Vagina (tissue), 2 donors: ENCODE measurements at regions not wholly inside any gene's neighbourhood (a gene's known extent, or its start where the extent isn't known, plus 50 kb on each side); places are given as distances from the start of the nearest gene placed in this dataset.

Experiments
- DNase-seq, 2 donors: peaks; one replicate each; pipeline ENCODE4 v3.0.0-alpha.2; 2017; ENCODE audit errors: extremely low spot score in 2 of 2
- H3K27ac ChIP-seq: fragments of 200-600 bp; sonication (generic); one replicate; pipeline ENCODE4 v1.5.1; 2019
- H3K27me3 ChIP-seq: fragments of 200-600 bp; sonication (generic); one replicate; pipeline ENCODE4 v1.5.1; 2019
- H3K36me3 ChIP-seq, 2 donors: fragments of 200-600 bp; sonication (generic); one replicate each; pipeline ENCODE4 v1.5.1; 2017 to 2019
- H3K4me1 ChIP-seq: fragments of 200-600 bp; sonication (generic); one replicate; pipeline ENCODE4 v1.5.1; 2019
- H3K4me3 ChIP-seq, 2 donors: fragments of 200-600 bp; sonication (generic); 1 replicate in 1 of 2; 2 replicates in 1 of 2; pipeline ENCODE4 v1.5.1; 2016 to 2019
- H3K9me3 ChIP-seq: fragments of 200-600 bp; sonication (generic); one replicate; pipeline ENCODE4 v1.5.1; 2019
- POLR2A ChIP-seq, 2 donors: fragments of 450-650 bp; IDR thresholded peaks; one replicate each; pipeline ENCODE4 v1.6.1; 2017; ENCODE audit warnings: antibody characterized with exemption in 2 of 2, mild to moderate bottlenecking in 2 of 2, moderate library complexity in 2 of 2
- POLR2AphosphoS5 ChIP-seq, 2 donors: sonication (generic); formaldehyde crosslinking; IDR thresholded peaks; one replicate each; pipeline ENCODE4 v1.9.0; 2017; ENCODE audit warnings: antibody characterized with exemption in 2 of 2, mild to moderate bottlenecking in 2 of 2, low read depth in 1 of 2; ENCODE audit not compliant: insufficient read depth in 1 of 2
- intact Hi-C: fragments of 100-400 bp; cut with DNase I; formaldehyde crosslinking; loops from one replicate; pipeline ENCODE4 v1.15.1; 2023
- TF ChIP-seq, protein P1 (sequence below), 3 experiments: fragments of 450-650 bp in 2 of 3; fragments of 200-600 bp in 1 of 3; sonication (generic) in 1 of 3; IDR thresholded peaks; one replicate each; pipeline ENCODE4 v1.5.1; 2017 to 2019; ENCODE audit warnings: antibody characterized with exemption in 3 of 3, mild to moderate bottlenecking in 2 of 3, moderate library complexity in 2 of 3

GRCh38 chr6:26157251-26158075 lies 70.2 kb downstream of the HFE start:
- Histone ChIP-seq H3K4me3 (peak overlapping the region; percentile 72), H3K4me1 (peaks cover 28% of the 10 kb centered on the region), H3K27ac (peak overlapping the region; percentile 88), H3K9me3 (no peaks in the 10 kb centered on the region), H3K36me3 (no peaks in the 10 kb centered on the region), H3K27me3 (no peaks in the 10 kb centered on the region)
- peak in 1 of 2 donors; percentile 97 for DNase-seq
- intact Hi-C loops = loop anchor here (1.0 to 10.0 kb wide), 3 partner anchors 15 to 53 kb away; a partner anchor contains a TSS
- TF ChIP-seq, protein P1, sequence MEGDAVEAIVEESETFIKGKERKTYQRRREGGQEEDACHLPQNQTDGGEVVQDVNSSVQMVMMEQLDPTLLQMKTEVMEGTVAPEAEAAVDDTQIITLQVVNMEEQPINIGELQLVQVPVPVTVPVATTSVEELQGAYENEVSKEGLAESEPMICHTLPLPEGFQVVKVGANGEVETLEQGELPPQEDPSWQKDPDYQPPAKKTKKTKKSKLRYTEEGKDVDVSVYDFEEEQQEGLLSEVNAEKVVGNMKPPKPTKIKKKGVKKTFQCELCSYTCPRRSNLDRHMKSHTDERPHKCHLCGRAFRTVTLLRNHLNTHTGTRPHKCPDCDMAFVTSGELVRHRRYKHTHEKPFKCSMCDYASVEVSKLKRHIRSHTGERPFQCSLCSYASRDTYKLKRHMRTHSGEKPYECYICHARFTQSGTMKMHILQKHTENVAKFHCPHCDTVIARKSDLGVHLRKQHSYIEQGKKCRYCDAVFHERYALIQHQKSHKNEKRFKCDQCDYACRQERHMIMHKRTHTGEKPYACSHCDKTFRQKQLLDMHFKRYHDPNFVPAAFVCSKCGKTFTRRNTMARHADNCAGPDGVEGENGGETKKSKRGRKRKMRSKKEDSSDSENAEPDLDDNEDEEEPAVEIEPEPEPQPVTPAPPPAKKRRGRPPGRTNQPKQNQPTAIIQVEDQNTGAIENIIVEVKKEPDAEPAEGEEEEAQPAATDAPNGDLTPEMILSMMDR (IDR thresholded peaks at IDR 0.05) = peak in 1 of 3 experiments; percentile 24
- no peak for TF ChIP-seq POLR2AphosphoS5 (IDR thresholded peaks at IDR 0.05; ENCODE audit: insufficient read depth in 1 of 2, low read depth in 1 of 2)
- peak in 1 of 2 donors; percentile 75 for TF ChIP-seq POLR2A (IDR thresholded peaks at IDR 0.05)

DNA sequence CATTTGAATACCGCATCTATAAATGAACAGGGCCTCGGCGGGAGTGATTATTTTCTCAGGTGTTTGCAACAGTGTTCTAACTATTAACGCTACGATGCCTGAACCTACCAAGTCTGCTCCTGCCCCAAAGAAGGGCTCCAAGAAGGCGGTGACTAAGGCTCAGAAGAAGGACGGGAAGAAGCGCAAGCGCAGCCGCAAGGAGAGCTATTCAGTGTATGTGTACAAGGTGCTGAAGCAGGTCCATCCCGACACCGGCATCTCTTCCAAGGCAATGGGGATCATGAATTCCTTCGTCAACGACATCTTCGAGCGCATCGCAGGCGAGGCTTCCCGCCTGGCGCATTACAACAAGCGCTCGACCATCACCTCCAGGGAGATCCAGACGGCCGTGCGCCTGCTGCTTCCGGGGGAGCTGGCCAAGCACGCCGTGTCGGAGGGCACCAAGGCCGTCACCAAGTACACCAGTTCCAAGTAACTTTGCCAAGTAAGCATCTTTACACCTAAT lies 70.9 kb downstream of the HFE start:
- intact Hi-C loops = loop anchor here (1.0 to 10.0 kb wide), 2 partner anchors 46 to 53 kb away; a partner anchor contains a TSS
- Histone ChIP-seq H3K4me1 (peaks cover 28% of the 10 kb centered on the region), H3K27ac (peak overlapping the region; percentile 73), H3K9me3 (no peaks in the 10 kb centered on the region), H3K4me3 (peak overlapping the region; percentile 72), H3K27me3 (no peaks in the 10 kb centered on the region), H3K36me3 (no peaks in the 10 kb centered on the region)
- TF ChIP-seq POLR2A (IDR thresholded peaks at IDR 0.05) (peak; percentile 89 to 99), POLR2AphosphoS5 (IDR thresholded peaks at IDR 0.05; ENCODE audit: insufficient read depth in 1 of 2, low read depth in 1 of 2) (peak; percentile 99 to 100)
- TF ChIP-seq, protein P1 (IDR thresholded peaks at IDR 0.05) = no peak
- DNase-seq = peak; percentile 98 to 99

DNA sequence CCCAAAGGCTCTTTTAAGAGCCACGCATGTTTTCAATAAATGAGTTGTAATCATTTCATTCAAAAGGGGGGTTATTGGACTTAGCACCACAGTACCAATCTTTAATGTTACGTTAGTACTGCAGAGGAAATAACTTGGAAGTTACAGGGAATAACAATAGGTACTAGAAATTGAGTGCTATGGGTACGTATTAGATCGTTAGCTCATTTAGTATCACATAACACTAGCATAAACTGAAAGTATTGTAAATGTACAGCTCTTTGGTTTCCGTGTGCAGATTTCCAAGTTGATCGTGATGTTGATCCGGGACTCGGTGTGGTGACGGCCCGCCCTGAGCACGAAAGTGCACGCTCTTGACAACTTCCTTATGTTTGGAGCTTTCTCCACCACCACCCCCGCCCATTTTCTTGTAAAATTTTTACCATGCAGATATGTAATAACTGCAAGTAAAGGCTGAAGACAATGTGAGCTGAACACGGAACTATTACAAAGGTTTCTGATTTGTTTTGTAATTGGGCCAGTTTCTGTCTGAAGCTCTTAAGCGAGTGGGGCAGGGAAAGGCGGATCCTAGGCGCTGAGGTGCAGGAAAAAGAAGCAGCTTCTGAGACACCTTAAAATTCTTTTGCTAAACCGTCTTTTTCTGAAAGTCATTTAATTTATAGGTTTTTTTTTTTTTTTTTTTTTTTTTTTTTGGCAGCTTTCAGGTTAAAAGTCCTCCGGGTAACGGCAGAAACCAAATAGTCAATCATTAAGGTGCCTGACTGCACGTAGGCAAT lies 71.5 kb downstream of the HFE start:
- Histone ChIP-seq H3K4me3 (peak overlapping the region; percentile 72), H3K27me3 (no peaks in the 10 kb centered on the region), H3K36me3 (no peaks in the 10 kb centered on the region), H3K27ac (peak overlapping the region; percentile 73), H3K9me3 (no peaks in the 10 kb centered on the region), H3K4me1 (peaks cover 28% of the 10 kb centered on the region)
- TF ChIP-seq, protein P1 (IDR thresholded peaks at IDR 0.05) = no peak
- TF ChIP-seq POLR2AphosphoS5 (IDR thresholded peaks at IDR 0.05; ENCODE audit: insufficient read depth in 1 of 2, low read depth in 1 of 2) (peak in 1 of 2 donors; percentile 89), POLR2A (IDR thresholded peaks at IDR 0.05) (no peak)
- peak in 1 of 2 donors; percentile 95 for DNase-seq
- intact Hi-C loops = loop anchor here (1.0 to 10.0 kb wide), 2 partner anchors 46 to 54 kb away; a partner anchor contains a TSS

DNA sequence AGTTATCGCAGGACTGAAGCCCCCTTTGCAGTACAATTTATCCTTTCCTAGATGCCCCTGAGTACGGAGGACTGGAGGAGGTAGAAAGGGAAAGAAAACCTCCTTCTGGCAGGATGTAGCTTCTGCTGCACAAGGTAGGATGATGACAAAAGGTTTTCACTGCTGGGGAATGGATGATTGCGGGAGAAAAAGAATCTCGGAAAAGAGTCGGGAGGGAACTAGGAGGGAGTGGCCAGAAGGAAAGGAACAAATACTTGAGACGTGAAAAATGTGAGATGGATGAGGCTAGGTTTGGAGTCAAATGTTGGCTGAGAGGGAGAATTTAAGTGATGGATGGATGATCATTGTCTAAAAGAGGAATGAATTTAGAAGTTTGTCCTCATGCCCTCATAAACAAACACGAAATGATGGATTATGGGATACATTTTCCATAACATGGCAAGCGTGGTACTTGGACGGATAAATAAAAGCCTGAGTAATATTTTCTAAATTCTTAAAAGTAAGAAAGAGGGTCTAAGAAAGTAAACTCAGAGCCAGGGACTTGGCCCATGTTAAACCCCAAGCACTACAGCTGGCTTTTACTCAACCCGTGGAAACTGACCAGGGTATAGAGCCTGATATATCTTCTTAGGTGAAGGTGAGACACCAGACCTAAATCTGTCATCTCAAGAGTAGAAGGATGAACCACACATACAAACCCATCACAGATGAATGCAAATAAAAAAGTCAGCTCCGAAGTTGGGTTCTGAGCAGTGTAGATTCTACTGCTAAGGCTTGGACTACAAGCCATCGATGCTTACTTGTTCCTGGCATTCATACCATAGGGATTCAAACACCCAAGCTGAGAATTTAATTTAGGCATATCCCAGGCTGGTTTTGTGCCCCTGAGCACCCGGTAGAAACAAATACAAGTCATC lies 72.4 kb downstream of the HFE start:
- peaks cover 28% of the 10 kb centered on the region for H3K4me1 ChIP-seq
- DNase-seq = no peak
- H3K27me3 ChIP-seq = no peaks in the 10 kb centered on the region
- intact Hi-C loops = loop anchor here (10.0 kb wide), 1 partner anchor 55 kb away; a partner anchor contains a TSS
- TF ChIP-seq POLR2A (IDR thresholded peaks at IDR 0.05) (no peak), POLR2AphosphoS5 (IDR thresholded peaks at IDR 0.05; ENCODE audit: insufficient read depth in 1 of 2, low read depth in 1 of 2) (no peak)
- TF ChIP-seq, protein P1 (IDR thresholded peaks at IDR 0.05) = no peak
- peak overlapping the region; percentile 73 for H3K27ac ChIP-seq
- peak overlapping the region; percentile 72 for H3K4me3 ChIP-seq
- no peaks in the 10 kb centered on the region for H3K36me3 ChIP-seq
- no peaks in the 10 kb centered on the region for H3K9me3 ChIP-seq
